PC-9 (cell line): ENCODE measurements at regions not wholly inside any gene's neighbourhood (a gene's known extent, or its start where the extent isn't known, plus 50 kb on each side); places are given as distances from the start of the nearest gene placed in this dataset.

Experiments
- BruUV-seq: library from RNA; stranded (reverse); fragments of 400-500 nt; replicated peaks from 2 replicates; lab custom pipeline; 2021; lab: Mats Ljungman, UMichigan
- CTCF ChIA-PET: fragments of 300-600 bp; sonication (Branson Sonifier 250); formaldehyde crosslinking; loops from one replicate; lab custom pipeline; 2022; ENCODE audit warnings: antibody characterized with exemption; lab: Charles Lee
- POLR2A ChIA-PET: fragments of 300-600 bp; sonication (Branson Sonifier 250); formaldehyde crosslinking; loops from one replicate; lab custom pipeline; 2022; ENCODE audit warnings: antibody characterized with exemption; ENCODE audit not compliant: unreplicated experiment; lab: Charles Lee
- DNase-seq, 2 experiments: peaks; one replicate each; pipeline versions ENCODE4 v3.0.0 to v3.0.0-alpha.2; 2015 to 2022; ENCODE audit warnings: mixed read lengths in 1 of 2
- H2AFZ ChIP-seq: fragments of 200-600 bp; sonication (generic); 2 replicates; pipeline ENCODE4 v1.8.1; 2017; ENCODE audit warnings: antibody characterized with exemption
- H3F3A ChIP-seq: fragments of 200-600 bp; sonication (generic); 2 replicates; pipeline ENCODE4 v1.8.1; 2017; ENCODE audit warnings: antibody characterized with exemption, mild to moderate bottlenecking, low read depth; ENCODE audit not compliant: insufficient read depth
- H3K27ac ChIP-seq: fragments of 200-600 bp; sonication (generic); 2 replicates; pipeline ENCODE4 v1.6.1; 2016; ENCODE audit warnings: mixed run types
- H3K27me3 ChIP-seq: fragments of 200-600 bp; sonication (generic); 2 replicates; pipeline ENCODE4 v1.6.1; 2016; ENCODE audit warnings: low read depth, mixed run types; ENCODE audit not compliant: insufficient read depth
- H3K36me3 ChIP-seq: fragments of 200-600 bp; sonication (generic); 2 replicates; pipeline ENCODE4 v1.6.1; 2016; ENCODE audit warnings: low read depth, mixed run types
- H3K4me1 ChIP-seq: fragments of 200-600 bp; sonication (generic); replicated peaks from 2 replicates; pipeline ENCODE4 v1.6.1; 2016; ENCODE audit warnings: mixed run types; ENCODE audit not compliant: insufficient read depth
- H3K4me2 ChIP-seq: fragments of 200-600 bp; sonication (generic); 2 replicates; pipeline ENCODE4 v1.6.1; 2017; ENCODE audit warnings: mixed run types
- H3K4me3 ChIP-seq: fragments of 200-600 bp; sonication (generic); 2 replicates; pipeline ENCODE4 v1.6.1; 2016; ENCODE audit warnings: mixed run types
- H3K79me2 ChIP-seq: fragments of 200-600 bp; sonication (generic); 2 replicates; pipeline ENCODE4 v1.6.1; 2017; ENCODE audit warnings: low read depth, mixed run types
- H3K9me2 ChIP-seq: fragments of 200-600 bp; sonication (generic); 2 replicates; pipeline ENCODE4 v1.8.1; 2017; ENCODE audit warnings: mild to moderate bottlenecking; ENCODE audit not compliant: insufficient read depth
- H3K9me3 ChIP-seq: fragments of 200-600 bp; sonication (generic); 2 replicates; pipeline ENCODE4 v1.8.1; 2016; ENCODE audit warnings: low read depth; ENCODE audit not compliant: insufficient read depth
- H4K20me1 ChIP-seq: fragments of 200-600 bp; sonication (generic); 2 replicates; pipeline ENCODE4 v1.8.1; 2017; ENCODE audit not compliant: insufficient read depth
- CTCF ChIP-seq: fragments of 200-600 bp; sonication (generic); conservative IDR thresholded peaks from 2 replicates; pipeline ENCODE4 v1.6.1; 2017; ENCODE audit warnings: mixed run types, antibody characterized with exemption, mild to moderate bottlenecking, moderate library complexity
- EZH2 ChIP-seq: fragments of 200-600 bp; sonication (generic); IDR thresholded peaks from 2 replicates; pipeline ENCODE4 v1.8.0; 2017; ENCODE audit warnings: antibody characterized with exemption, low read depth
- intact Hi-C: fragments of 100-400 bp; cut with micrococcal nuclease; formaldehyde crosslinking; loops from one replicate; pipeline ENCODE4 v1.10.0; 2022; ENCODE audit not compliant: unreplicated experiment

- no peaks in the 10 kb centered on the region for H3F3A ChIP-seq
- no peak for DNase-seq
- no peaks in the 10 kb centered on the region for H3K36me3 ChIP-seq
- H3K4me1 ChIP-seq: no peaks in the 10 kb centered on the region
- no peaks in the 10 kb centered on the region for H3K9me3 ChIP-seq
- no peak overlapping the region for H2AFZ ChIP-seq
- H3K27ac ChIP-seq: no peak overlapping the region
- no peaks in the 10 kb centered on the region for H3K27me3 ChIP-seq
- H3K4me2 ChIP-seq: no peak overlapping the region
- no peaks in the 10 kb centered on the region for H4K20me1 ChIP-seq
- CTCF ChIA-PET: no interaction called here
- POLR2A ChIA-PET: no interaction called here
- no peaks in the 10 kb centered on the region for H3K79me2 ChIP-seq
- BruUV-seq: no TSS peak
- no peak for TF ChIP-seq CTCF
- no peak for TF ChIP-seq EZH2
- no peaks in the 10 kb centered on the region for H3K9me2 ChIP-seq
- intact Hi-C loops: no loop called here
- H3K4me3 ChIP-seq: no peak overlapping the region
These were observed 278.6 kb upstream of the ITM2A start for GRCh38 chrX:79645749-79646148.

GRCh38 chrX:79631526-79631925, 264.4 kb upstream of the ITM2A start:
- DNase-seq: no peak
- intact Hi-C loops: no loop called here
- no peak overlapping the region for H3K27ac ChIP-seq
- POLR2A ChIA-PET: no interaction called here
- no peak overlapping the region for H3K4me3 ChIP-seq
- no peak overlapping the region for H3K4me2 ChIP-seq
- TF ChIP-seq EZH2 (no peak), CTCF (no peak)
- CTCF ChIA-PET: no interaction called here
- no peaks in the 10 kb centered on the region for H3K27me3 ChIP-seq
- H3F3A ChIP-seq: no peaks in the 10 kb centered on the region
- BruUV-seq: no TSS peak
- H2AFZ ChIP-seq: no peak overlapping the region
- H3K9me2 ChIP-seq: no peaks in the 10 kb centered on the region
- no peaks in the 10 kb centered on the region for H3K4me1 ChIP-seq
- no peaks in the 10 kb centered on the region for H3K9me3 ChIP-seq
- H3K79me2 ChIP-seq: no peaks in the 10 kb centered on the region
- H3K36me3 ChIP-seq: no peaks in the 10 kb centered on the region
- no peaks in the 10 kb centered on the region for H4K20me1 ChIP-seq

GRCh38 chrX:79630033-79631009, 263.2 kb upstream of the ITM2A start:
- Histone ChIP-seq H2AFZ (no peak overlapping the region), H3K9me2 (no peaks in the 10 kb centered on the region), H3K27me3 (no peaks in the 10 kb centered on the region), H4K20me1 (no peaks in the 10 kb centered on the region), H3K27ac (no peak overlapping the region), H3K4me2 (no peak overlapping the region), H3K79me2 (no peaks in the 10 kb centered on the region), H3K36me3 (no peaks in the 10 kb centered on the region), H3K9me3 (no peaks in the 10 kb centered on the region), H3K4me3 (no peak overlapping the region), H3F3A (no peaks in the 10 kb centered on the region), H3K4me1 (no peaks in the 10 kb centered on the region)
- no peak for DNase-seq
- POLR2A ChIA-PET: no interaction called here
- CTCF ChIA-PET: no interaction called here
- no TSS peak for BruUV-seq
- intact Hi-C loops: no loop called here
- no peak for TF ChIP-seq CTCF
- no peak for TF ChIP-seq EZH2
